ENCODE measurements at regions not wholly inside any gene's neighbourhood (a gene's known extent, or its start where the extent isn't known, plus 50 kb on each side); places are given as distances from the start of the nearest gene placed in this dataset.
"Not testable (repeated sequence)": the region's sequence is repeated elsewhere in the genome, so short reads cannot be mapped to it uniquely, and the experiment has no call there.

GRCh38 chr5:6273749-6274148 is 104.6 kb downstream of the MED10 start:
- DNase-seq (ENCODE audit: low spot score) = no peak

- DNase-seq (ENCODE audit: low spot score) = no peak
Observed at GRCh38 chr5:6273090-6273735, 105.1 kb downstream of the MED10 start.

- no peak for DNase-seq (ENCODE audit: low spot score)
Observed at GRCh38 chr5:6269925-6270324, 108.4 kb downstream of the MED10 start.

- no peak for DNase-seq (ENCODE audit: low spot score)
Observed at GRCh38 chr5:6266671-6267197, 111.6 kb downstream of the MED10 start.

GRCh38 chr5:6264394-6264793 is 114.0 kb downstream of the MED10 start:
- no peak for DNase-seq (ENCODE audit: low spot score)

GRCh38 chr5:6262651-6263363 is 115.5 kb downstream of the MED10 start:
- no peak for DNase-seq (ENCODE audit: low spot score)

GRCh38 chr5:6261668-6262067 is 116.7 kb downstream of the MED10 start:
- DNase-seq (ENCODE audit: low spot score) = no peak

- DNase-seq (ENCODE audit: low spot score) = no peak
Observed at GRCh38 chr5:6261256-6261655, 117.1 kb downstream of the MED10 start.

- DNase-seq (ENCODE audit: low spot score) = no peak
Observed at GRCh38 chr5:6260846-6261245, 117.5 kb downstream of the MED10 start.

GRCh38 chr5:6256901-6257300 is 121.4 kb downstream of the MED10 start:
- no peak for DNase-seq (ENCODE audit: low spot score)

GRCh38 chr5:6255956-6256355 is 122.4 kb downstream of the MED10 start:
- DNase-seq (ENCODE audit: low spot score) = no peak

- DNase-seq (ENCODE audit: low spot score) = no peak
Observed at GRCh38 chr5:6253846-6254245, 124.5 kb downstream of the MED10 start.

- no peak for DNase-seq (ENCODE audit: low spot score)
Observed at GRCh38 chr5:6253281-6253680, 125.1 kb downstream of the MED10 start.

- no peak for DNase-seq (ENCODE audit: low spot score)
Observed at GRCh38 chr5:6252581-6252980, 125.8 kb downstream of the MED10 start.

GRCh38 chr5:6251565-6252102 is 126.7 kb downstream of the MED10 start:
- no peak for DNase-seq (ENCODE audit: low spot score)

- no peak for DNase-seq (ENCODE audit: low spot score)
Observed at GRCh38 chr5:6250121-6250520, 128.2 kb downstream of the MED10 start.

GRCh38 chr5:6248132-6248531 is 130.2 kb downstream of the MED10 start:
- no peak for DNase-seq (ENCODE audit: low spot score)

- DNase-seq (ENCODE audit: low spot score) = no peak
Observed at GRCh38 chr5:6246820-6247437, 131.4 kb downstream of the MED10 start.

GRCh38 chr5:6244339-6244714 is 134.0 kb downstream of the MED10 start:
- no peak for DNase-seq (ENCODE audit: low spot score)

- no peak for DNase-seq (ENCODE audit: low spot score)
Observed at GRCh38 chr5:6243706-6244338, 134.5 kb downstream of the MED10 start.

GRCh38 chr5:6241056-6241455 is 137.3 kb downstream of the MED10 start:
- DNase-seq (ENCODE audit: low spot score) = not testable (repeated sequence)

GRCh38 chr5:6236858-6237481 is 141.4 kb downstream of the MED10 start:
- DNase-seq (ENCODE audit: low spot score) = no peak
